NB4 (cell line): ENCODE measurements at regions not wholly inside any gene's neighbourhood (a gene's known extent, or its start where the extent isn't known, plus 50 kb on each side); places are given as distances from the start of the nearest gene placed in this dataset.

Experiments used
- CTCF ChIP-seq: IDR thresholded peaks from one replicate; pipeline ENCODE4 v1.5.1; 2012; ENCODE audit warnings: low read depth, low read length
- MAX ChIP-seq: IDR thresholded peaks from 2 replicates; pipeline ENCODE4 v1.6.1; 2011; ENCODE audit warnings: low read depth, low read length
- POLR2A ChIP-seq: IDR thresholded peaks from 2 replicates; pipeline ENCODE4 v1.6.1; 2011; ENCODE audit warnings: mild to moderate bottlenecking; ENCODE audit not compliant: insufficient read length; ENCODE audit errors: extremely low read depth

- TF ChIP-seq CTCF, result no peak
- TF ChIP-seq POLR2A, result no peak
- no peak for TF ChIP-seq MAX
Observed at GRCh38 chr2:3904061-3904460, 200.7 kb downstream of the DCDC2C start.
